ENCODE measurements at regions not wholly inside any gene's neighbourhood (a gene's known extent, or its start where the extent isn't known, plus 50 kb on each side); places are given as distances from the start of the nearest gene placed in this dataset.

GRCh38 chr2:51760441-51760840 is 728.5 kb upstream of the NRXN1 start:
- TF ChIP-seq CTCF (IDR thresholded peaks at IDR 0.05) (no peak), POLR2A (IDR thresholded peaks at IDR 0.05) (no peak), EP300 (IDR thresholded peaks at IDR 0.05) (no peak)
